ENCODE measurements at regions not wholly inside any gene's neighbourhood (a gene's known extent, or its start where the extent isn't known, plus 50 kb on each side); places are given as distances from the start of the nearest gene placed in this dataset.

GRCh38 chr21:15206514-15206913, 141.7 kb upstream of the NRIP1 start:
- H3K36me3 ChIP-seq (ENCODE audit: control insufficient read depth in 2 of 3, insufficient read depth in 3 of 3, low read length in 3 of 3): no peaks in the 10 kb centered on the region
- Mint-ChIP-seq H3K9me3 (peaks cover 0 to 2% (median 0%) of the 10 kb centered on the region in 11 donors), H3K4me3 (no peak overlapping the region), H3K27me3 (peaks cover 11 to 29% (median 21%) of the 10 kb centered on the region in 5 donors), H3K4me1 (peaks cover 0 to 4% (median 0%) of the 10 kb centered on the region in 7 donors), H3K36me3 (no peaks in the 10 kb centered on the region), H3K27ac (no peak overlapping the region)
- DNase-seq (no peak), ATAC-seq (peak; percentile 57)
- H3K4me3 ChIP-seq (ENCODE audit: low read length): no peak overlapping the region
- H3K4me1 ChIP-seq (ENCODE audit: control insufficient read depth in 2 of 2, insufficient read depth in 2 of 2, low read length in 2 of 2): no peaks in the 10 kb centered on the region
- intact Hi-C loops (cut with micrococcal nuclease): no loop called here
- no peak overlapping the region for H3K27ac ChIP-seq (ENCODE audit: low read depth, low read length)
- ChIA-PET POLR2A (no interaction called here), CTCF (no interaction called here)
- peaks cover 0 to 3% of the 10 kb centered on the region in 2 donors for H3K27me3 ChIP-seq (ENCODE audit: control insufficient read depth in 2 of 2, insufficient read depth in 2 of 2, low read length in 2 of 2)
- H3K9me3 ChIP-seq (ENCODE audit: control insufficient read depth in 2 of 3, low read length in 3 of 3): no peaks in the 10 kb centered on the region

- no peak overlapping the region for H3K4me3 Mint-ChIP-seq
- peaks cover 0 to 4% (median 0%) of the 10 kb centered on the region in 7 donors for H3K4me1 Mint-ChIP-seq
- ATAC-seq (no peak), DNase-seq (no peak)
- Histone ChIP-seq H3K36me3 (ENCODE audit: control insufficient read depth in 2 of 3, insufficient read depth in 3 of 3, low read length in 3 of 3) (no peaks in the 10 kb centered on the region), H3K27ac (ENCODE audit: low read depth, low read length) (no peak overlapping the region), H3K27me3 (ENCODE audit: control insufficient read depth in 2 of 2, insufficient read depth in 2 of 2, low read length in 2 of 2) (peaks cover 0 to 3% of the 10 kb centered on the region in 2 donors), H3K9me3 (ENCODE audit: control insufficient read depth in 2 of 3, low read length in 3 of 3) (no peaks in the 10 kb centered on the region), H3K4me3 (ENCODE audit: low read length) (no peak overlapping the region), H3K4me1 (ENCODE audit: control insufficient read depth in 2 of 2, insufficient read depth in 2 of 2, low read length in 2 of 2) (no peaks in the 10 kb centered on the region)
- POLR2A ChIA-PET: no interaction called here
- intact Hi-C loops (cut with micrococcal nuclease): no loop called here
- no peaks in the 10 kb centered on the region for H3K36me3 Mint-ChIP-seq
- H3K27ac Mint-ChIP-seq: no peak overlapping the region
- H3K27me3 Mint-ChIP-seq: peaks cover 11 to 29% (median 21%) of the 10 kb centered on the region in 5 donors
- peaks cover 0 to 2% (median 0%) of the 10 kb centered on the region in 11 donors for H3K9me3 Mint-ChIP-seq
- CTCF ChIA-PET: no interaction called here
Observed at GRCh38 chr21:15207231-15207630, 142.4 kb upstream of the NRIP1 start.

- peaks cover 0 to 2% (median 0%) of the 10 kb centered on the region in 11 donors for H3K9me3 Mint-ChIP-seq
- peaks cover 0 to 4% (median 0%) of the 10 kb centered on the region in 7 donors for H3K4me1 Mint-ChIP-seq
- intact Hi-C loops (cut with micrococcal nuclease): no loop called here
- Histone ChIP-seq H3K4me1 (ENCODE audit: control insufficient read depth in 2 of 2, insufficient read depth in 2 of 2, low read length in 2 of 2) (no peaks in the 10 kb centered on the region), H3K9me3 (ENCODE audit: control insufficient read depth in 2 of 3, low read length in 3 of 3) (no peaks in the 10 kb centered on the region), H3K4me3 (ENCODE audit: low read length) (no peak overlapping the region), H3K27me3 (ENCODE audit: control insufficient read depth in 2 of 2, insufficient read depth in 2 of 2, low read length in 2 of 2) (peaks cover 0 to 3% of the 10 kb centered on the region in 2 donors), H3K36me3 (ENCODE audit: control insufficient read depth in 2 of 3, insufficient read depth in 3 of 3, low read length in 3 of 3) (no peaks in the 10 kb centered on the region), H3K27ac (ENCODE audit: low read depth, low read length) (no peak overlapping the region)
- H3K36me3 Mint-ChIP-seq: no peaks in the 10 kb centered on the region
- no peak for DNase-seq
- ChIA-PET POLR2A (no interaction called here), CTCF (no interaction called here)
- no peak for ATAC-seq
- H3K27me3 Mint-ChIP-seq: peaks cover 11 to 29% (median 21%) of the 10 kb centered on the region in 5 donors
- no peak overlapping the region for H3K4me3 Mint-ChIP-seq
- H3K27ac Mint-ChIP-seq: no peak overlapping the region
Observed at GRCh38 chr21:15207635-15208370, 143.0 kb upstream of the NRIP1 start.

GRCh38 chr21:15208786-15209185, 144.0 kb upstream of the NRIP1 start:
- H3K4me1 ChIP-seq (ENCODE audit: control insufficient read depth in 2 of 2, insufficient read depth in 2 of 2, low read length in 2 of 2): no peaks in the 10 kb centered on the region
- ATAC-seq: no peak
- H3K4me1 Mint-ChIP-seq: peaks cover 0 to 4% (median 0%) of the 10 kb centered on the region in 7 donors
- peaks cover 0 to 3% of the 10 kb centered on the region in 2 donors for H3K27me3 ChIP-seq (ENCODE audit: control insufficient read depth in 2 of 2, insufficient read depth in 2 of 2, low read length in 2 of 2)
- POLR2A ChIA-PET: interaction anchor here (0.8 kb wide), 1 partner anchor 348 kb away, joined by 3 read pairs; no protein-coding TSS in a partner anchor
- CTCF ChIA-PET: no interaction called here
- peaks cover 6 to 30% (median 20%) of the 10 kb centered on the region in 5 donors for H3K27me3 Mint-ChIP-seq
- H3K4me3 ChIP-seq (ENCODE audit: low read length): no peak overlapping the region
- no peak overlapping the region for H3K27ac ChIP-seq (ENCODE audit: low read depth, low read length)
- no peak for DNase-seq
- peak overlapping the region in 1 of 9 donors; percentile 18 for H3K27ac Mint-ChIP-seq
- H3K36me3 ChIP-seq (ENCODE audit: control insufficient read depth in 2 of 3, insufficient read depth in 3 of 3, low read length in 3 of 3): no peaks in the 10 kb centered on the region
- intact Hi-C loops (cut with micrococcal nuclease): no loop called here
- no peak overlapping the region for H3K4me3 Mint-ChIP-seq
- no peaks in the 10 kb centered on the region for H3K36me3 Mint-ChIP-seq
- H3K9me3 ChIP-seq (ENCODE audit: control insufficient read depth in 2 of 3, low read length in 3 of 3): no peaks in the 10 kb centered on the region
- peaks cover 0 to 2% (median 0%) of the 10 kb centered on the region in 11 donors for H3K9me3 Mint-ChIP-seq

- H3K27ac ChIP-seq (ENCODE audit: low read depth, low read length): no peak overlapping the region
- no peaks in the 10 kb centered on the region for H3K4me1 ChIP-seq (ENCODE audit: control insufficient read depth in 2 of 2, insufficient read depth in 2 of 2, low read length in 2 of 2)
- no peak for ATAC-seq
- Mint-ChIP-seq H3K4me1 (peaks cover 0 to 4% (median 0%) of the 10 kb centered on the region in 7 donors), H3K36me3 (no peaks in the 10 kb centered on the region), H3K9me3 (peaks cover 0 to 2% (median 0%) of the 10 kb centered on the region in 11 donors), H3K27me3 (peaks cover 4 to 29% (median 19%) of the 10 kb centered on the region in 5 donors), H3K4me3 (no peak overlapping the region), H3K27ac (no peak overlapping the region)
- intact Hi-C loops (cut with micrococcal nuclease): no loop called here
- peaks cover 0 to 3% of the 10 kb centered on the region in 2 donors for H3K27me3 ChIP-seq (ENCODE audit: control insufficient read depth in 2 of 2, insufficient read depth in 2 of 2, low read length in 2 of 2)
- ChIA-PET CTCF (no interaction called here), POLR2A (interaction anchor here (0.8 kb wide), 1 partner anchor 349 kb away, joined by 3 read pairs; no protein-coding TSS in a partner anchor)
- H3K4me3 ChIP-seq (ENCODE audit: low read length): no peak overlapping the region
- no peaks in the 10 kb centered on the region for H3K9me3 ChIP-seq (ENCODE audit: control insufficient read depth in 2 of 3, low read length in 3 of 3)
- no peak for DNase-seq
- no peaks in the 10 kb centered on the region for H3K36me3 ChIP-seq (ENCODE audit: control insufficient read depth in 2 of 3, insufficient read depth in 3 of 3, low read length in 3 of 3)
Observed at GRCh38 chr21:15209224-15209623, 144.4 kb upstream of the NRIP1 start.

- no peaks in the 10 kb centered on the region for H3K9me3 ChIP-seq (ENCODE audit: control insufficient read depth in 2 of 3, low read length in 3 of 3)
- peaks cover 0 to 3% of the 10 kb centered on the region in 2 donors for H3K27me3 ChIP-seq (ENCODE audit: control insufficient read depth in 2 of 2, insufficient read depth in 2 of 2, low read length in 2 of 2)
- ChIA-PET CTCF (no interaction called here), POLR2A (no interaction called here)
- H3K36me3 ChIP-seq (ENCODE audit: control insufficient read depth in 2 of 3, insufficient read depth in 3 of 3, low read length in 3 of 3): no peaks in the 10 kb centered on the region
- Mint-ChIP-seq H3K4me1 (peaks cover 0 to 4% (median 0%) of the 10 kb centered on the region in 7 donors), H3K9me3 (peaks cover 0 to 2% (median 0%) of the 10 kb centered on the region in 11 donors), H3K4me3 (no peak overlapping the region), H3K27me3 (peaks cover 1 to 20% (median 12%) of the 10 kb centered on the region in 5 donors), H3K36me3 (no peaks in the 10 kb centered on the region), H3K27ac (no peak overlapping the region)
- no peak overlapping the region for H3K27ac ChIP-seq (ENCODE audit: low read depth, low read length)
- no peak overlapping the region for H3K4me3 ChIP-seq (ENCODE audit: low read length)
- no peaks in the 10 kb centered on the region for H3K4me1 ChIP-seq (ENCODE audit: control insufficient read depth in 2 of 2, insufficient read depth in 2 of 2, low read length in 2 of 2)
- intact Hi-C loops (cut with micrococcal nuclease): no loop called here
- peak; percentile 67 for ATAC-seq
- no peak for DNase-seq
Observed at GRCh38 chr21:15210235-15210678, 145.5 kb upstream of the NRIP1 start.
